ENCODE measurements at regions not wholly inside any gene's neighbourhood (a gene's known extent, or its start where the extent isn't known, plus 50 kb on each side); places are given as distances from the start of the nearest gene placed in this dataset.

GRCh38 chr3:14265246-14265962 is 86.8 kb downstream of the LSM3 start:
- Mint-ChIP-seq H3K4me1 (peaks cover 7 to 18% of the 10 kb centered on the region in 2 experiments; a peak in 3 of 4 replicates), H3K36me3 (ENCODE audit: insufficient read depth in 1 of 3, low read depth in 3 of 3) (peaks cover 0 to 3% (median 2%) of the 10 kb centered on the region in 3 experiments; a peak in 1 of 7 replicates), H3K27me3 (ENCODE audit: low read depth) (peaks cover 5% of the 10 kb centered on the region), H3K9me3 (peaks cover 9 to 18% of the 10 kb centered on the region in 2 experiments; a peak in 4 of 5 replicates), H3K27ac (no peak overlapping the region), H3K4me3 (no peak overlapping the region)
- Histone ChIP-seq H3K4ac (ENCODE audit: low read depth, low read length) (no peak overlapping the region), H2BK15ac (ENCODE audit: low read depth, low read length) (no peak overlapping the region), H3K79me2 (ENCODE audit: insufficient read depth, low read length) (no peaks in the 10 kb centered on the region), H3K14ac (ENCODE audit: insufficient read depth, low read length) (no peak overlapping the region), H3K27me3 (ENCODE audit: insufficient read depth, low read length) (no peaks in the 10 kb centered on the region), H3K9me3 (ENCODE audit: control insufficient read depth, low read depth, low read length) (no peaks in the 10 kb centered on the region), H3K9ac (ENCODE audit: extremely low read depth, insufficient read length, low read length) (no peak overlapping the region), H2AFZ (ENCODE audit: low read length) (no peak overlapping the region), H3K18ac (ENCODE audit: insufficient read length, low read depth, low read length) (no peak overlapping the region), H4K91ac (ENCODE audit: insufficient read length, low read depth, low read length) (no peak overlapping the region), H3K23me2 (ENCODE audit: insufficient read length, low read depth, low read length, poor library complexity, severe bottlenecking) (no peaks in the 10 kb centered on the region), H4K8ac (replicated peaks; ENCODE audit: insufficient read length, low read depth, low read length) (no peak overlapping the region), H3K4me2 (ENCODE audit: insufficient read depth, insufficient read length, low read length) (no peak overlapping the region), H3K23ac (ENCODE audit: insufficient read length, low read depth, low read length) (no peak overlapping the region), H4K5ac (ENCODE audit: insufficient read length, low read depth, low read length) (no peak overlapping the region), H2BK20ac (ENCODE audit: low read depth, low read length, poor library complexity, severe bottlenecking) (no peak overlapping the region), H2BK12ac (ENCODE audit: insufficient read length, low read depth, low read length) (no peak overlapping the region), H4K20me1 (ENCODE audit: control insufficient read depth, insufficient read depth, insufficient read length) (no peaks in the 10 kb centered on the region), H3T11ph (ENCODE audit: low read length) (no peak overlapping the region), H3K27ac (ENCODE audit: insufficient read length, low read depth, low read length) (no peak overlapping the region), H3K56ac (ENCODE audit: insufficient read length, low read depth, low read length) (no peak overlapping the region), H2AK5ac (ENCODE audit: insufficient read length, low read length) (no peak overlapping the region), H3K4me1 (ENCODE audit: insufficient read depth, low read length) (no peaks in the 10 kb centered on the region; the same call in 1 of the 2 replicates), H2BK120ac (ENCODE audit: low read depth, low read length, poor library complexity, severe bottlenecking) (no peak overlapping the region), H3K79me1 (ENCODE audit: insufficient read depth, low read depth, low read length, poor library complexity, severe bottlenecking) (no peaks in the 10 kb centered on the region), H2BK5ac (ENCODE audit: insufficient read length, low read length) (no peak overlapping the region)
- WGBS (ENCODE audit: extremely low coverage, insufficient read length, low lambda C conversion rate), result no CpG with 5 or more reads among the region's 11 CpGs
- no peak for DNase-seq
- TF ChIP-seq, protein P1, sequence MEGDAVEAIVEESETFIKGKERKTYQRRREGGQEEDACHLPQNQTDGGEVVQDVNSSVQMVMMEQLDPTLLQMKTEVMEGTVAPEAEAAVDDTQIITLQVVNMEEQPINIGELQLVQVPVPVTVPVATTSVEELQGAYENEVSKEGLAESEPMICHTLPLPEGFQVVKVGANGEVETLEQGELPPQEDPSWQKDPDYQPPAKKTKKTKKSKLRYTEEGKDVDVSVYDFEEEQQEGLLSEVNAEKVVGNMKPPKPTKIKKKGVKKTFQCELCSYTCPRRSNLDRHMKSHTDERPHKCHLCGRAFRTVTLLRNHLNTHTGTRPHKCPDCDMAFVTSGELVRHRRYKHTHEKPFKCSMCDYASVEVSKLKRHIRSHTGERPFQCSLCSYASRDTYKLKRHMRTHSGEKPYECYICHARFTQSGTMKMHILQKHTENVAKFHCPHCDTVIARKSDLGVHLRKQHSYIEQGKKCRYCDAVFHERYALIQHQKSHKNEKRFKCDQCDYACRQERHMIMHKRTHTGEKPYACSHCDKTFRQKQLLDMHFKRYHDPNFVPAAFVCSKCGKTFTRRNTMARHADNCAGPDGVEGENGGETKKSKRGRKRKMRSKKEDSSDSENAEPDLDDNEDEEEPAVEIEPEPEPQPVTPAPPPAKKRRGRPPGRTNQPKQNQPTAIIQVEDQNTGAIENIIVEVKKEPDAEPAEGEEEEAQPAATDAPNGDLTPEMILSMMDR (conservative IDR thresholded peaks at IDR 0.05), result no peak
